Panc1 (cell line): ENCODE measurements at regions not wholly inside any gene's neighbourhood (a gene's known extent, or its start where the extent isn't known, plus 50 kb on each side); places are given as distances from the start of the nearest gene placed in this dataset.

Experiments
- CTCF ChIP-seq: fragments of 450-650 bp; IDR thresholded peaks from 2 replicates; pipeline ENCODE4 v1.5.1; 2017; ENCODE audit warnings: mild to moderate bottlenecking
- POLR2AphosphoS5 ChIP-seq: IDR thresholded peaks from 2 replicates; pipeline ENCODE4 v1.6.1; 2012; ENCODE audit warnings: mild to moderate bottlenecking, low read depth, low read length, moderate library complexity
- SIN3A ChIP-seq: IDR thresholded peaks from 2 replicates; pipeline ENCODE4 v1.6.1; 2012; ENCODE audit warnings: low read depth, mild to moderate bottlenecking, low read length, moderate library complexity, borderline replicate concordance; ENCODE audit not compliant: insufficient read depth
- TCF7L2 ChIP-seq: IDR thresholded peaks from 2 replicates; pipeline ENCODE4 v1.6.1; 2011; ENCODE audit warnings: mild to moderate bottlenecking, low read depth, low read length, inconsistent platforms

GRCh38 chr6:92363111-92363510 is 1056.2 kb downstream of the EPHA7 start:
- TF ChIP-seq CTCF (no peak), TCF7L2 (no peak), POLR2AphosphoS5 (no peak), SIN3A (no peak)
